ENCODE measurements at regions not wholly inside any gene's neighbourhood (a gene's known extent, or its start where the extent isn't known, plus 50 kb on each side); places are given as distances from the start of the nearest gene placed in this dataset.

DNA sequence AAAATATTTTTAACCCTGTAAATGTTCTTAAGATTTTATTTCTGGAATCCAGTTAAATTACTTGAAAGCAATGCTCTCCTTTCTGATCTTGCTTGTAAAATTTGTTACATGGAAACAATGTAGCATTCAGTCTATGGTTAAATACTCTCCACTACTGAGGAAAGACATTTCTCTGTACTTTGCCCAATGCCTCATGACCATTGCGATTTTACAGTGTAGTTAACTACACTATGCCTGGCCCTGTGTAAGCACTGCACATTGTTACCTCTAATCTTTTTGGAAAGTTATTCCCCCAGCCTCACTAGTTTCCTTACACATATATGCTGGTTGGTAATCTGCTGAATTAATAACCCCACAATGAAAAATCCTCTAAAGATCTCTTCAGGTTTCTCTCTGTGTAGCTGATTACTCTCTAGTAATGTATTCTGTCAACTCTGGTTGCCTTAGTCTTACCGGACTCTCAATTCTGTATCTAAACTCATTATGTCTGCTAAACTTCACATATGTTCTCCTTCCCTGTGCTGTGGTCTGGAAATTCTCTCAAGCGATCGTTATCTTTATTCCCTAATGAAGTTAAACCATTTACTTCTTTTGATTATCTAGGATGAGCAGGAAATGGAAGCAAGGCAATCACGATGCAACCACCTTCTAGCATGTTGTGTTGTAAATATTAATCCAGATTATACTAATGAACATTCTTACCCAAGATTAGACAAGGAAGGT lies 58.7 kb upstream of the TMEM106B start:
- H3K27ac ChIP-seq, result no peak overlapping the region
- CTCF ChIA-PET, result no interaction called here
- no peak for DNase-seq (ENCODE audit: low spot score)
- TF ChIP-seq CTCF (conservative IDR thresholded peaks at IDR 0.05; ENCODE audit: low read depth), result no peak
- POLR2A ChIA-PET (ENCODE audit: low non-redundant PET), result no interaction called here

DNA sequence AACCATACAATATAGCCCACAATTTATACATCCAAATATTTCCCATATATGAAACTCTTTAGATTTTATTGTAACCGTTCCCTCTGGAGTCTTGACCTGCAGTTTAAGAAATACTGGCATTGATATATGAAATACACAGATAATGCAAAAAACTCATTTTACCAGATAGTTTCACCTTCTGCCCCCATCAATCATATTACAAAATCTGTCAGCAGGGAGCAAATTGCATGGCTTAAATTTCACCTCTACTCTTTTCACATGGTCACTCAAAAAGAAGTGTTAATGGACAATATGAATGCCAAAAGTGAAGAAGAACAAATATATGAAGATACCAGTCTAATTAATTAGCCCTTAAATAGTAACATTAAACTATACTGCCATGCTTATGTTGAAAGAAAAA lies 57.0 kb upstream of the TMEM106B start:
- CTCF ChIA-PET, result no interaction called here
- no peak for TF ChIP-seq CTCF (conservative IDR thresholded peaks at IDR 0.05; ENCODE audit: low read depth)

GRCh38 chr7:12157517-12157916 lies 53.6 kb upstream of the TMEM106B start:
- no peak for TF ChIP-seq CTCF (conservative IDR thresholded peaks at IDR 0.05; ENCODE audit: low read depth)
- no peak overlapping the region for H3K27ac ChIP-seq
- ChIA-PET CTCF (no interaction called here), POLR2A (ENCODE audit: low non-redundant PET) (no interaction called here)
- DNase-seq (ENCODE audit: low spot score), result no peak

More for the DNA sequence above, 57.0 kb upstream of the TMEM106B start:
- POLR2A ChIA-PET (ENCODE audit: low non-redundant PET), result no interaction called here
- DNase-seq (ENCODE audit: low spot score), result no peak
- no peak overlapping the region for H3K27ac ChIP-seq

DNA sequence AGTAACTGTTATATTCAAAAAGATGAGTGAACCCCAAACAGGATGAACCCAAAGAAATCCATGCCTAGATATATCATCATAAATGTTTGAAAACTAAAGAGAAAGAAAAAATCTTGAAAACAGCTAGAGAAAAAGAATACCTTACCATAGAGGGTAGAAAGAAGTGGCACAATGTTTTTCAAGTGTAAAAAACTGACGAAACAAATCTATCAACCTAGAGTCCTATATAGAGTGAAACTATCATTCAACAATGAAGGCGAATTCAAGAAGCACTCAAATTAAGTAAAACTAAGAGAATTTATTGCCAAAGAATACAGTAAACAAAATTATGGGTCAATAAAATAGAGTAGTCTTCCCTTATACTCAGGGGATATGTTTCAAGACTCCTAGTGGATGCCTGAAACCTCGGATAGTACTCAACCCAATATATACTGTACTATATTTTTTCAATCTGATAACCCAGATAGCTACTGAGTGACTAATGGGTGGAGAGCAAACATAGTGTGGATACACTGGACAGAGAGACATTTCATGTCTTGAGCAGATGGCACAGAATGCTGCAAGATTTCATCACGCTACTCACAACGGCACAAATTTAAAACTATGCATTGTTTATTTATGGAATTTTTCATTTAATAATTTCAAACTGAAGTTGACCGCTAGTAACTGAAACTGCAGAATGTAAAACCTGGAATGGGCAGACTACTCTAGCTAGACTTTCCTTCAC lies 52.6 kb upstream of the TMEM106B start:
- POLR2A ChIA-PET (ENCODE audit: low non-redundant PET), result no interaction called here

GRCh38 chr7:12161146-12161545 lies 49.9 kb upstream of the TMEM106B start:
- ChIA-PET POLR2A (ENCODE audit: low non-redundant PET) (no interaction called here), CTCF (no interaction called here)
- TF ChIP-seq CTCF (conservative IDR thresholded peaks at IDR 0.05; ENCODE audit: low read depth), result no peak
- H3K27ac ChIP-seq, result no peak overlapping the region
- DNase-seq (ENCODE audit: low spot score), result no peak

More for the DNA sequence above, 52.6 kb upstream of the TMEM106B start:
- CTCF ChIA-PET, result no interaction called here
- H3K27ac ChIP-seq, result no peak overlapping the region
- no peak for TF ChIP-seq CTCF (conservative IDR thresholded peaks at IDR 0.05; ENCODE audit: low read depth)
- DNase-seq (ENCODE audit: low spot score), result no peak
